ENCODE measurements at regions not wholly inside any gene's neighbourhood (a gene's known extent, or its start where the extent isn't known, plus 50 kb on each side); places are given as distances from the start of the nearest gene placed in this dataset.
"Not testable (repeated sequence)": the region's sequence is repeated elsewhere in the genome, so short reads cannot be mapped to it uniquely, and the experiment has no call there.

DNA sequence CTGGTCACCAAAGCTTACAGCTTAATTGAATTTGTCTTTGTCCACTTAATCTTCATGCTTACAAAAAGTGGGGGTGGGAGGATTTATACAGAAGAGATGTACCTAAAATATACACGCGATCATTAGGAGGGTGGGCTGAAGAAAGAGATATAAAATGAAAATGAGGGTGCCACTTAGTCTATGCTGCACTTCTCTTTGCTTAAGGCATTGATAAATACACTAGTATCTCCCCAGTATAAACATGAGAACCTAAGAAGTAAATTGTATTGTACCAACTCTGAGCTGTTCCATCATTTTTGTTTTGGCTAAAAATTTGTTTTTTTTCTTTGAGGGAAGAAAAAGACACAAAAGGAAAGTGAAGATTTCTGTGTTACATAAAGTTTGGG lies 170.8 kb upstream of the ZNF217 start:
- no peak for DNase-seq

DNA sequence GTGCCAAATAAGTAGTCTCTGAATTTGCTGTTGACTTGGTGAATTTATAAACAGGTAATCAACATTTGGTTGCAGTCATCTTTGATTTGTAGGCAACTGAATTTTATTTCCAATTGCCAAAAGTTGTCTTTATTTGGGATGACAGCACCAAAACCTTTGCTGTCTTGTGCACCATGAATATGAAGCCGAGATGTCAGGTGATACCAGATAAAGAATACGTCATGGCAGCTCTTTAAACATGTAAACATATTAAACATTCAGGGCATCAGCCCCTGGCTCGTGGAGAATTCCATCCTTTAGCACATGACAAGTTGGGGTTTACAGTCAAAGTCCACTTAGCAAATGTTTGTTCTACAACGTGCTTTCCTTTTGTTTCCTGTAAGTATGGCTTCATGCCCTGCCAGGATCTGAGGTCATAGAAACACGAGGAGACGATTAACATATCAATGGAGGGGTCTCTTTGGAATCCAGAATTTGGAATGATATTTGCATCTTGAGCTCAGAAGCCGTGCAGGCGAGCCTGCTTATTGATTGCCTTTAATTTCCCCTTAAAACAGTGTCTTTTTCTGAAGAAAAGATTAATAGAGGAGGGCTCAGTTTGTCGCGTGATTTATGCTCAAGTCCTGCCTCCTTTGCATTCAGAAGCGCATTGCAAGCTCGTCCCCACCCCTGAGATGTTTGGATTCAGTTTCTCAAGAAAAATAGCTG lies 170.2 kb upstream of the ZNF217 start:
- no peak for DNase-seq

DNA sequence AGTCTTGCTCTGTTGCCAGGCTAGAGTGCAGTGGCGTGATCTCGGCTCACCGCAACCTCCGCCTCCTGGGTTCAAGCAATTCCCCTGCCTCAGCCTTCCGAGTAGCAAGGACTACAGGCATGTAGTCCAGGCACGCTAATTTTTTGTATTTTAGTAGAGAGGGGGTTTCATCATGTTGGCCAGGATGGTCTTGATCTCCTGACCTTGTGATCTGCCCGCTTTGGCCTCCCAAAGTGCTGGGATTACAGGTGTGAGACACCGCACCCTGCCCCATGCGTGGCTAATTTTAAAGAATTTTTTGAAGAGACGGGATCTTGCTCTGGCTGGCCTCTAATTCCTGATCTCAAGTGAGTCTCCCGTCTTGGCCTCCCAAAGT lies 168.8 kb upstream of the ZNF217 start:
- DNase-seq = not testable (repeated sequence)

DNA sequence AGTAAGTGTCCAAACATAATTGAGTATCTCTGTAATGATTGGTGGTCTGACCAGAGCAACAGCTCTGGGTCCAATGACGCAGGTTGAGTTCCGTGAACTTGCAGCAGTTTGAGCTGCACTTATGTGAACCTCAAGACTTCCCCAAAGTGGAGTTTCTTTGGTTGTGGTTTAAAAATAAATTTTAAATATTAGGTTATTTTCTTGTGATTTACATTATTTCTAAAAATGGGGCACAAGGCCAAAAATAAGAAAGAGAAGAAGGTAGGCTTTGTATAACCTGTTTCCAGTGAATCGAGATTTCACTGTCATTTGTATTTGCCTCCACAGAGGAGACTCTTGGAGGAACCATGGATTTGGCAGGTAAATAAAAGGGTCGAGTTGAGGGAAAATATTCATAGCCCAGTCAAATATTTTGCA lies 166.4 kb upstream of the ZNF217 start:
- no peak for DNase-seq

DNA sequence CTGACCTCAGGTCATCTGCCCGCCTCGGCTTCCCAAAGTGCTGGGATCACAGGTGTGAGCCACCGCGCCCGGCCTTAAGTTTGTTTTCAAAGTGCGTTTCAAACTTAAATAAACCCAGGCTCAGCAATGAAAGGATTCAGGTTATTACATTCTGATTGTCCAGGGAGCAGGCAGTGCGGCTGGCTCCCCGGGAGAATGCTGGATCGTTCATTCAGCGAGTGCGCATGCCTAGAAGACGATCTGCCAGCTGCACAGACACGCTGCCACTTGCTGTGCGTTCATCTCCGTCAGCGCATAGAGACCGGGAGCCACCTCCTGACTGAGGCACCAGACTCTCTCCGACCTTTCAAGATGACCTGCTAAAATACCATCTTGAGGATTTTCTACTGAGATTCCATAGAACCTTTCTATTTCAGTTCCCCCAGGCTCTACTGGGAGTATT lies 163.9 kb upstream of the ZNF217 start:
- DNase-seq = no peak

DNA sequence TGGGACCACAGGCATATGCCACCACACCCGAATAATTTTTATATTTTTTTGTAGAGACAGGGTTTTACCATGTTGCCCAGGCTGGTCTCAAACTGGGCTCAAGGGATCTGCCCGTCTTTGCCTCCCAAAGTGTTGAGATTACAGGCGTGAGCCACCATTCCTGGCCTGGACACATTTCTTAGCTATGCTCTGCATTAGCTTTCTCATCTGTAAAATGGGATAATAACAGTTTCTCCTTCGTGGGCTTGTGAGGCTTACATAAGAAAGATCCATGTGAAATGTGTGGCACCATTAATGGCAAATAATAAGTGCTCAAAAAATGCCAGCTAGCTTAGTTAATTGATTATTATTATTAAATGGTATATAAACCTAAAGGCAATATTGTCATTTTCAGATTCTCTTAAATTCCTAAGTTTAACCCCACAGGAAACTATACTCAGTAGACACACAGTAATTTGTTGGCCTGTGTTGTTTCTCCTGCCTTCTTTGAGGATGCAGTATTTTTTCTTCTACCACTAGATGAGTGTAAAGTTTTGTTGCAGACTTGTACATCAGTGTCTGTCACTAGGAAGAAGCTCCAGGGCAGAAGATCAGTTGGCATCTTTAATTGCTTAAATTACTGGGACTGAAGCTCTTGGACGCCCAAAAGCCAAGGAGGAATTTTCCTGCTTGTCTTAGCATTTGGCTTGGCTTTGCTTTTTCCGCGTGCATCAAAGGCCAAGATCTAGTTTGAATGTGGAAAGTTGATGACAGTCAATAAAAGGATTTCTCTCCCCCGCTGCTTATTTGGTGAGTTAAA lies 162.3 kb upstream of the ZNF217 start:
- no peak for DNase-seq

DNA sequence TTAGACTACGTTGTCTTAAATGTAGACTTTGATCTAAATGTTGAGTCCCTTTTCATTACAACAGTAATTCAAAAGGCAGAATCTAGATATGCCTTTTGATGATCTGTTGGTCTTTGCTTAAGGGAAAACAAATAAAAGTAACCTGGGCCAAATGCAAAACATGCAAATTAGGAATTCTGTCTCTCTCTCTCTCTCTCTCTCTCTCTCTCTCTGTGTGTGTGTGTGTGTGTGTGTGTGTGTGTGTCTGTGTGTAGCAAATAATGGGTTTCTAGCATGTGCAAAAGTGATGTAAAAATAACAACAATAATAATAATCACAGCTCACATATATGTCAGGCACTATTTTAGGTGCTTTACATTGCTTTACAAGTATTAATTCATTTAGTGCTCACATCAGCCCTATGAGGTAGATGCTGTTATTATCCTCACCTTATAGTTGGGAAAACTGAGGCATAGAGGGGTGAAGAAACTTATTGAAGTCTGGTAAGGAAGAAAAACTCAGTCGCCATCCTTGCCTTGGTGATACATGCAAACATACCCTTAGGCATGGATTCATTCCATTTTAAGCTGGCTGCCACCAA lies 160.3 kb upstream of the ZNF217 start:
- DNase-seq = no peak

DNA sequence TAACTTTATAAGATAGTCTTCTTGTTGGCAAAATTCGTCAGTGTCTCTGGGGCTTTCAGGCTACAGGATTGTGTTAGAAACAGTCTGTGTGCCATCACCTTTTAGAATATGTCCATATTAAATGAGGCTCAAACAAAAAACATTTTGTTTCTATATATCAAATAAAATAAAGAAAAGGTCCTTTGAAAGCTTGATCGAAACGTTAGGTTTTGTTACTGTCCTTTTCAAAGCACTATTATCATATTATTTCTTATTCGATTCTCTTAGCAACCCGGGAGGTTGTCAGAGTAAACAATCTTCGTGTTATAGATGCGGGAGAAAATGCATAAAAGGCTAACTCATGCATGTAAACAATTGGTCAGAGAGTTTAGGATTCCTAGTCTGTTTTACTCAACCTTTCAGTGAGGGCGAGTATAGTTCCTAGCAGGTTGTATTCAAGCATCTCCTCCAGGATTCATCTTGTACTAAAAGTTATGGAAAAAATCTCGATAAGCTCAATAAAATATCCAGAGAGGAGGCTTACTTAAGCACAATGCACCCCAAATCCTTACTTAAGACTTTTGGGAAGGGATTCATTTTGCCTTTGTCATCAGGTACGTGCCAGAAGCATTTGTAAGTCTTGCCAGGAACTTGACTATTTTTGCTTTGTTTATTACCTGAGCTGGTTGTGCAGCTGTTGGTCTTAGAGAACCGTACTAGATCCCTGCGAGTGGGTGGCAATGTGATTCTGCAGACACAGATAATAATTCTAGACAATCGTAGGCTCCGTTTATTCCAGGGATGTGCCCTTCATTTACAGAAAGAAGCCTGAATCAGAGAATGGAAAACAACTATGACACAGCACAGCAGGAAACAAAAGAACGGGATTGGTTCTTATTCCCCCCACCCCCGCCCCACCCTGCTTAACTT lies 159.6 kb upstream of the ZNF217 start:
- no peak for DNase-seq

DNA sequence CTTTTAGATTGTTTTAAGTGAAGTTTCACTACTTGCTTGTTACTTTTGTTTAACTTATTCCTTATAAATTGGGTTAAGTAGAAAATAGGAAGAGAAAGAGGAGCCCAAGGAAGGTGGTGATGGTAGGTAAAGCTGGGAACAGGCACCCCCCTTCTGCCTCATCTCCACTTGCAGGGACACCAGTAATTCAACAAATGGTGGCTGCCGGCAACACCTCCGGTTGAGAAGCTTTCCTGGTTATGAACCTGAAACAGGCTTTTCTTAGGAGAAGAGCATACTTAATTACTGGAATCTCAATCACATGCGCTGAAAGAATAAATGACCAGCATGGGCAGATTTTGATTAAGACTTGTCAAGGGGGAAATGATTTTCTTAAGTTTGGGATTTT lies 158.9 kb upstream of the ZNF217 start:
- DNase-seq = no peak

DNA sequence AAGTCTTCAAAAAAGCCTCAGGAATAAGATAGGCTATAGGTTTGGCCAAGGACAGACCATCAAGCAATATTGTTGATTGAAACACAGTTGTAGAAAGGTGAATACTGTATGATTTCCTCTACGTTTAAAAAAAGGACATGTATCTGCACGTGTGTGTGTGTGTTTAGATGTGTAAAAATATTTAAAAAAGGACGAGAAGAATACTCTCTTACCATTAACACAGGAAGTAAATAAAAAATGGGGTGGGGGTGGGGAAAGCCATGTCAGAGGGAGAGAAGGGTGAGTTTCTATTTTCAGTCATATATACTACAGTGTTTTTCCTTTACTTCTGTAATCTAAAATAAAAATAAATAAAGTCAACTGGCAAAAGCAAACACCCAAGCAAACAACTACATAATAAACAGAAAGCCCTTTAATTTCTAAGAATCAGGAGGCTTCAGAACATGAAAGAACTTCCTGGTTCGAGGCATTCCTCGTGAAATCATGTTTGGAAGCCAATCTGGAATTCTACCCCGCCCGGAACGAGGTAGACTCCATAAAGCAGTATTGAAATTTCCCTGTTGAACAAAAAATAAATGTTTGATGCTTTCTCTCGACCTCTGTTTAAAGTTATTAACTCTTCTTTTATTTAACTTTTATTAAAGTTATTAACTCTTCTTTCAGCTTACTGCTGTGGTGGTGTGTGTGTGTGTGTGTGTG lies 158.1 kb upstream of the ZNF217 start:
- DNase-seq = no peak

DNA sequence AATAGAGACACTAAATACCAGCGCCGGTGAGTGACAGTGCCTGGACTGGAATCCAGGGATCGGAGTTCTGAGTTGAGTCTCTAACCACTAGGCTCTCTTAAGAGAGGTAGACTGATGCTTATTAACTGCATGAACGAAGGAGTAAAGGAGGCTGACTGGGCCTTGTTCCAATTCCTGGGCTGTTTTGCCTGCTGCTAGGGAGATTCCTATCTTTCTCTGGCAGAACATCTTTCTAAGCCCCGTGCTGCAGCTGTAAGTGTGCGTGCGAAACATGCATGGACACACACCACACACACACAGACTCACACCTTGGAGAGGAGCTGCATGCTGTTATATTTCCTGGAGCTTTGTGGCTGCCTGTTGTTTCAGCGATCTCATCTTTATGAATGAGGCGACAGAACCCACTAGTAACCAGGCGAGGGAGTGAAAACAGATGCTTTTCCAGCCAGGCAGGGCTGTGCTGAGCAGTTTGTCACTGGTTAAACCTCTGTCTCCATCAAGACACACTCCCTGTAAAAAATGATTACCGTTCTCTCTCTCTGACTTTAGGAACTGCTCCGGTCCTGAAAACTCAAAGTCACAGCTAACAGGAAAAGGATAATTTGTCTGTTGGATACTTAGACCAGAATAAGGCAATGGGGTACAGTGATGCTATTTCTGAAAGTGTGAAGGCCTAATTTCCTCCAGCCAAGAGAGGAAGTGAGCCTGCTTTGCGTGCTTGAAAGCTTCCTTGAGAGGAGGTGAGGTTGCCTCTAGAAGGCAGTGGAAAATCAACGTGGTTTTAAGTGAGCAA lies 157.4 kb upstream of the ZNF217 start:
- DNase-seq = no peak

DNA sequence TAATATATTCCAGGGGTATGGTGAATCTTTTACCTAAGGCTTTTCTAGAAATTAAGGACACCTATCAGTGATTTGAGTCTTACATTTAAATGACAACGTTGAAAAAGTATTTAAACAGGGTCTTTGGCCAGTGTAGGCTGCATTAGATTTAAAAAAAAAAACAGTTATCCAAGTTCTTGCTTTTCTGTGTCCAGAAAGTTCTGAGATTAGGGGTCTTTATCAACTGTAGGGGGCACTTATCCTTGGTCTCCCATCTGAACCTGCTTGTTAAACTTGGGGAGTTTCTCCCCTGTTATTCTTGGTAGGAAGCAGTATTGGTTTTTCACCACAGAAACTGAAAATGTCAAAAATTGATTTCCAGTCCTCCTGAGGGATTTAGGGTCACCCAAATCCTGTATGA lies 155.9 kb upstream of the ZNF217 start:
- no peak for DNase-seq

DNA sequence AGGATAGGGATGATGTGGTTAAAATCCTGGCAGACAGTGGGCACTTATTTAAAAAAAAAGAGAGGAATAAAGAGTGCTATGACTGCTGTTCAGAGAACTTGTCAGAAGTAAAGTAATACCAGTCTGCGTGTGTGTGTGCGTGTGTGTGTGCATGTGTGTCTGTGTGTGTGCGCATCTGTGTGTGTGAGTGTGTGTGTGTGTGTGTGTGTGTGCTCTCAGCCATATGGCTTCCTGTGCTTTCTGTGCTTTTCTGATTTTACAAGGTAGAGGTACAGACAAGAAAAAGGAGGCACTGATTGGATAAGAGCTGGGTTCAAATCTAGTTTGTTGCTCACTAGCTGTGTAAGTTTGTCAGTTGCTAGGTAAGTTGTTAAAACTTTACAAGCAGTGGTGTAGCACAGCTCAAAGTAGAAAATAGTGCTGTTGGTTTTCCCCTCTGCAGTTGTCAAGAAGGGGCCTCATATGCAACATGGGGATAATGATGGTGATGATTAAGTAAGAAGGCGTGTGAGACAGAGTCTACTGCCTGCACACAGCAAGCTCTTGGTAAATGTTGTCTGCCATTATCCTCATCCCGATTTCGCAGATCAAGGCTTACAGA lies 155.3 kb upstream of the ZNF217 start:
- no peak for DNase-seq

DNA sequence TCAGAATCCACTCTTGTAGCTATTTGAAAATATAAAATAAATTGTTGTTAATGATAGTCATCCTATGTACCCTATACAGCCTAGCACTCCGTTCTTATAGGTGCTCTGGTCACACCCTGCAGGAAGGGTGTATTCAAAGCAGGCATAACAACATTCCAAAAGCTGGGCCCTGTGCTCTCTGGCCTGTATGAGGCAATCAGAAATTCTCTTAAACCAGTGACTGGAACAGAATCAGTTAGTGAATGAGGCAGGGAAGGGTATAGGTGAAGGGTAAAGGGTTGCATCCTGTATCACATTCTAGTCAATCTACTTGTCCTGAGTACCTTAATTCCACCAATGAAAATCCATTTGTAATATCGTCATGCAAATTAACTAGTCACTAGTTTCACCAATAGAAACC lies 154.5 kb upstream of the ZNF217 start:
- no peak for DNase-seq

DNA sequence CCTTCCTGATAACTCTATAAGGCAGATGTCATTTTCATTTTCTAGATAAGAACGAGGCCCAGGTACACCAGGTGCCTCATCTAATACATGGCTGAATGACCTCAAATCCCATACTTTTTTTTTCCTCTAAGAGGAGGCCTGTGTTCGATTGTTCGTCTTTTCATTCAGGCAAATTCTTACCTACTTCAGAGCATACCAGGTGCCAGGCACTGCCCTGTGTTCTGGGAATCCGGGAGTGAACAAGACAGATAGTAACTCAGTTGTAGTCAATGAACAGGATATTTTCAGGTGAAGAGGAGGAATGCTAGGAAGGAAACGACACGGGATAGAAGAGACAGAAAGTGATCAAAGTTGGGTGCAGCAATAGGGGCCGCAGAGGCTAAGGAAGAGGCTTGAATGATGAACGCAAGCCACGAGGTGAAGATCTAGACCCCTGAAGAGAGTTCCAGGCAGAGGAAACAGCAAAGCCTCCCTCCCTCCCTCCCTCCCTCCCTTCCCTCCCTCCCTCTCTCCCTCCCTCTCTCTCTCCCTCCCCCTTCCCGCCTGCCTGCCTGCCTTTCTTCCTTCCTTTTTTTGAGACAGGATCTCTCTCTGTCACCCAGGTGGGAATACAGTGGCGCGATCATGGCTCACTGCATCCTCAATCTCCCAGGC lies 150.1 kb upstream of the ZNF217 start:
- DNase-seq = no peak

DNA sequence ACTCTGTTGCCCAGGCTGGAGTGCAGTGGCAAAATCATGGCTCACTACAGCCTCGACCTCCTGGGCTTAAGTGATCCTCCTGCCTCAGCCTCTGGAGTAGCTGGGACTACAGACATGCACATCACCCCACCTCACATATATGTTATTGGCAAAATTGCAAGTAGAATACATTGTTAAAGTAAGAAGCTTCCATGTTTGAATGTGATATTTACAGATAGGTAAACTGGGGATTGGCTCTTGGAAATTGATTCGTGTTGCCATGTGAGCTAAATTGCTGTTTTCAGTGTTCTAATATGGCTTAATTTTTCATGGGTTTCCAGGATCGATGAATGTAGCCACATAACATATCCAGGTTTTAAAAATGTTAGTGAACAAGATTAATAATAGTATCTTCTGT lies 149.0 kb upstream of the ZNF217 start:
- no peak for DNase-seq

DNA sequence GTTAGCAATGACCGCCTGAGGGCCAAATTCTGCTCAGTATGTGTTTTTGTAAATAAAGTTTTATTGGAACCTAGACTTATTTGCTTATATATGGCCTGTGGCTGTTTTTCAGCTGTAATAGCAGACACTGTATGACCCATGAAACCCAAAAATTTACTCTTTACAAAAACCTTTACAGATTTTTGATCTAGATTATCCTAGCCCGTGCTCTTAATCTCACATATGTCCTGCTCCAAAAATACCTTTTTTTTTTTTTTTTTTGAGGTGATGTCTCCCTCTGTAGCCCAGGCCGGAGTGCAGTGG lies 148.0 kb upstream of the ZNF217 start:
- no peak for DNase-seq

DNA sequence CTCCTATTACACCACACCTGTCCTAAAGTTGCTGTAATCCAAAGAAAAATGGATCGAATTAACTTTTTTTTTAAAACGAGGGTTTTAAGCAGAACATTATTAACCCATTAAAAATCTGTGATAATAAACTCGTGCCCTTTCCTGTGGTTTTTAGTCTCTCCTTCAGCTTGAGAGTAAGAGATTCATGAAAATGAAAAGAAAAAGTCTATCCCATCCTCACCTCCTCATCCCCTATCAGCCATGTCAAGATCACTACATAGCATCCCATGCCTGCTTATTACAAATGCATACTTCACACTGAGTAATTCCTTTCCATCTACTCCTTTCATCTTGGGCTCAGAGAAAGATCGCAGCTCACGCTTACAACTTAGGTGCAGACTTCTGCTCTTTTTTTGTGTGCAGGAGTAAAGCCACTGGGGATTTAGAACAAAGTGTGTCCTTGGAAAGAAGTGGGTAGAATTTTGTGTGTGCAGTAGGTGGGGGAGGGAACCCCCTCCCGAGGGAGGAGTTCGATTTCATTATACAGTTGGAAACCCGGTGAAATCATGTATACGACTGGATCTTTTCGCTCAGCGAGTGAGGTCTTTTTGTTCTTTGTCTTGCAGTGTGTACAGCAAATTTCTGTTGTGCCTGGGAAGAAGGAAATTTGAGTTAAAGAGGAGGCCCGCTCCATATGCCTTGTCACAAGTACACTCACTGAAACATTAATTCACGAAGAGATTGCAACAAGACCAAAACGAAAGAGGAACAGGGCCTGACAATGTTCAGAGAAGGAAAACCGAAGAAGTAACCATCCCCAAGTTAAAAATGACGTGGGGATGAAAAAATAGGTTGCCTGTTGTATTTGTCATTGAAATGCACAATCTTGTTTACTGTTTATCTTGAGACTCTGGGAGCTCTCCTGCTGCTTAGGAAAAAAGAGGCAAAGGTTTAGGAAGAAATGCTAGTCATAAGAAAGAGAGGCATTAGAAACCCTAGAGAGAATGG lies 146.5 kb upstream of the ZNF217 start:
- no peak for DNase-seq

DNA sequence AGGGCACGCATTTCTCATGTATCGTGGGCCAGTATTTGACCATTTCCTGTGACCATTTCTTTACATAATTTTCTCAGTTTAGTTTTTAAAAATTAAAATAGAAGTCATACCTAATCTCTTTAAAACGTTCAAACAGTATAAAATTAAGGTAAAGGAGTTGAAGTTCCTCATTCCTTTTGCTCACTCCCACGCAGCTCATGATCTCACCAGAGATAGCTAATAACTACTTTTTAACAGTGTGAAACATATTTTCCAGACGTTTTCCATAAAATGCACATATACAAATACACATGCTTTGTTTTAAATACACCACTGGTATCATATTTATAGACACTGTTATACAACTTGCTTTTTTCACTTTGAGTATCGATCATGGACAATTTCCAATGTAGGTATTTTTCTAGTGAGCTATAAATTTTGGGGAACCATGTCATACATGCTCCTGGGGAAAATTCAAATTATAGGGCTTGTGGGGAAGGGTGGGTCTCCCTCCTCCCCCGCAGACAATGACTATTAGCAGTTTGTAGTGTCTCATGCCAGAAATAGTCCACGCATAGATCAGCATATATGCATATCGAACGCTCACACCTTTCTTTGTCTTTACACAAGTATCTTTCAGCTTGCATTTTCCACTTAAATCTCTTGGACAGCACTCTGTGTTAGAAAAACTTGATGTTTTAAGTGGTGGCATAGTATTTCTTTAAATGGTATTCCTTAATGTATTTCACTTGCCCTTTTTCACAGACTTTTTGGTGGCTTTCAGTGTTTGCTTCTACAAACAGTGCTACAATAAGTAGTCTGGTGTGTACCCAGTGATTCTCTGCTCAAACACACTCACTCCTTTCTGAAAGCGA lies 145.5 kb upstream of the ZNF217 start:
- no peak for DNase-seq
